ENCODE measurements at regions not wholly inside any gene's neighbourhood (a gene's known extent, or its start where the extent isn't known, plus 50 kb on each side); places are given as distances from the start of the nearest gene placed in this dataset.

DNA sequence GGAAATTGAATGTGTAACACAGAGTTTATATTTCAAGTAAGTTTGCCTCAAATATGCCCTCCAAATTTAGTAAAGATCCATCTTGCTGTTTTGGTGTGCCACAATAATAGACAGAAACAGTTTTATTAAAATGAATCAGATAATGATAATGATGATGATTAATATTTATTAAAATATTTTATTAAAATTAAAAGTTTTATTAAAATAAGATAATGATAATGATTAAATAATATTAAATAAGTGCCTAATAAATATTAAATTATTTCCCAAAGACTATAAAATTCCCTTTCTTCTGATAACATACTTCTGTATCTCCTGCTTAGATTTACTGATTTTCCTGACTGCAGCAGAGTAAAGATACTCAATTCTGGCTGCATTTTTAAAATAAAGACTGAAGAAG, 134.5 kb downstream of the PRDM13 start:
- intact Hi-C loops (cut with DNase I) = loop anchor here (5.0 kb wide), 2 partner anchors 154 to 269 kb away; no protein-coding TSS in a partner anchor
- H3K4me3 ChIP-seq = no peak overlapping the region
- no peak for DNase-seq (ENCODE audit: extremely low spot score)
- H3K27me3 ChIP-seq = peaks cover 0 to 28% (median 0%) of the 10 kb centered on the region in 4 donors
- H3K4me1 ChIP-seq = peaks cover 0 to 4% (median under 1%) of the 10 kb centered on the region in 4 donors
- no peaks in the 10 kb centered on the region for H3K36me3 ChIP-seq
- no peaks in the 10 kb centered on the region for H3K9me3 ChIP-seq
- TF ChIP-seq EP300 (IDR thresholded peaks at IDR 0.05) = no peak
- TF ChIP-seq, protein P1, sequence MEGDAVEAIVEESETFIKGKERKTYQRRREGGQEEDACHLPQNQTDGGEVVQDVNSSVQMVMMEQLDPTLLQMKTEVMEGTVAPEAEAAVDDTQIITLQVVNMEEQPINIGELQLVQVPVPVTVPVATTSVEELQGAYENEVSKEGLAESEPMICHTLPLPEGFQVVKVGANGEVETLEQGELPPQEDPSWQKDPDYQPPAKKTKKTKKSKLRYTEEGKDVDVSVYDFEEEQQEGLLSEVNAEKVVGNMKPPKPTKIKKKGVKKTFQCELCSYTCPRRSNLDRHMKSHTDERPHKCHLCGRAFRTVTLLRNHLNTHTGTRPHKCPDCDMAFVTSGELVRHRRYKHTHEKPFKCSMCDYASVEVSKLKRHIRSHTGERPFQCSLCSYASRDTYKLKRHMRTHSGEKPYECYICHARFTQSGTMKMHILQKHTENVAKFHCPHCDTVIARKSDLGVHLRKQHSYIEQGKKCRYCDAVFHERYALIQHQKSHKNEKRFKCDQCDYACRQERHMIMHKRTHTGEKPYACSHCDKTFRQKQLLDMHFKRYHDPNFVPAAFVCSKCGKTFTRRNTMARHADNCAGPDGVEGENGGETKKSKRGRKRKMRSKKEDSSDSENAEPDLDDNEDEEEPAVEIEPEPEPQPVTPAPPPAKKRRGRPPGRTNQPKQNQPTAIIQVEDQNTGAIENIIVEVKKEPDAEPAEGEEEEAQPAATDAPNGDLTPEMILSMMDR (IDR thresholded peaks at IDR 0.05) = no peak
- TF ChIP-seq POLR2AphosphoS5 (IDR thresholded peaks at IDR 0.05) = no peak
- no peak for TF ChIP-seq POLR2A (IDR thresholded peaks at IDR 0.05; ENCODE audit: low read depth)
- no peak overlapping the region for H3K27ac ChIP-seq (replicated peaks in 1 of 4)

DNA sequence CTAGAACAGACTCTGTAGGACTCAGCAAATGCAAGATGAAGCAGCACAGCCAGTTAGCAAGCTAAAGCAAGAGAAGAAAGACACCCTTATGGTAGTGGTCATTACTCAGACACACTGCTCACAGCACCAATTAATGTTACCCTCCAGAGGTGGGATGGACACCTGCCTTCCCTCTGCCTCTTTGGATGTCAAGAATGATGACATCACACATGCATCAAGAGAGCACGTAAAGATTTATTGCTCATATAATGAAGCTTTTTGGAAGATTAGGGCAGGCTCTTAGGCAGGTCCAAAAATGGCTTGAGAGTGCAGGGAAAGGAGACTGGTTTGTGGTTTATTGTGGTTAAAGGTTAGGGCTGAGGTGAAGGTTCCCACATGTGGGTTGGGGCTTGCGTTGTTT, 137.0 kb downstream of the PRDM13 start:
- DNase-seq (ENCODE audit: extremely low spot score) = no peak
- Histone ChIP-seq H3K36me3 (no peaks in the 10 kb centered on the region), H3K27me3 (peaks cover 0 to 35% (median 0%) of the 10 kb centered on the region in 4 donors), H3K9me3 (no peaks in the 10 kb centered on the region), H3K4me1 (peaks cover 0 to 4% (median 2%) of the 10 kb centered on the region in 4 donors), H3K27ac (replicated peaks in 1 of 4) (no peak overlapping the region), H3K4me3 (no peak overlapping the region)
- 77% methylated on average over 2 of the region's 2 CpGs for WGBS
- TF ChIP-seq POLR2AphosphoS5 (IDR thresholded peaks at IDR 0.05) = no peak
- TF ChIP-seq, protein P1 (IDR thresholded peaks at IDR 0.05) = no peak
- TF ChIP-seq EP300 (IDR thresholded peaks at IDR 0.05) = no peak
- no peak for TF ChIP-seq POLR2A (IDR thresholded peaks at IDR 0.05; ENCODE audit: low read depth)
- intact Hi-C loops (cut with DNase I) = loop anchor here (5.0 kb wide), 2 partner anchors 156 to 271 kb away; no protein-coding TSS in a partner anchor

DNA sequence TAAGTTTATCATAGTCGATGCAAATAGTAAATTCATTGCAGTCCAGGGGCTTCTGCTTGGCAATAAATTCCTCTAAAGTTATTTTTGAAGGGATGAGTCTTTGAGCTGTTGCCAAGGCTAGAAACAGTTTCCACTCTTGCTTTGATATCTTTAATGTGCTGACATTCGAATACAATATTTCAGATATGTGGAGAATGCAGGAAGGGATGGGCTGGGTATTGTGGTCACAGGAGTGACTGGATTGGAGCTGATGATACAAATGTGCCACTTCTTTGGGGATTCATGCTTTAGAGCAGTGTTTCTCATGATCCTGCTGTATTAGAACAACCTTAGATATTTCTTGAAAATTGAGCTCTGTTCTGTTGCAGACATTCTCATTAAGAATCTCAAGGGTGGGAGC, 139.0 kb downstream of the PRDM13 start:
- no peak for DNase-seq (ENCODE audit: extremely low spot score)
- H3K4me1 ChIP-seq = peaks cover 0 to 4% (median 2%) of the 10 kb centered on the region in 4 donors
- no peak overlapping the region for H3K4me3 ChIP-seq
- H3K36me3 ChIP-seq = no peaks in the 10 kb centered on the region
- peaks cover 0 to 21% (median 0%) of the 10 kb centered on the region in 4 donors for H3K27me3 ChIP-seq
- 45% methylated on average over 2 of the region's 2 CpGs for WGBS
- no peak overlapping the region for H3K27ac ChIP-seq (replicated peaks in 1 of 4)
- TF ChIP-seq, protein P1 (IDR thresholded peaks at IDR 0.05) = no peak
- TF ChIP-seq POLR2AphosphoS5 (IDR thresholded peaks at IDR 0.05) = no peak
- TF ChIP-seq EP300 (IDR thresholded peaks at IDR 0.05) = no peak
- TF ChIP-seq POLR2A (IDR thresholded peaks at IDR 0.05; ENCODE audit: low read depth) = no peak
- H3K9me3 ChIP-seq = no peaks in the 10 kb centered on the region
- intact Hi-C loops (cut with DNase I) = no loop called here

DNA sequence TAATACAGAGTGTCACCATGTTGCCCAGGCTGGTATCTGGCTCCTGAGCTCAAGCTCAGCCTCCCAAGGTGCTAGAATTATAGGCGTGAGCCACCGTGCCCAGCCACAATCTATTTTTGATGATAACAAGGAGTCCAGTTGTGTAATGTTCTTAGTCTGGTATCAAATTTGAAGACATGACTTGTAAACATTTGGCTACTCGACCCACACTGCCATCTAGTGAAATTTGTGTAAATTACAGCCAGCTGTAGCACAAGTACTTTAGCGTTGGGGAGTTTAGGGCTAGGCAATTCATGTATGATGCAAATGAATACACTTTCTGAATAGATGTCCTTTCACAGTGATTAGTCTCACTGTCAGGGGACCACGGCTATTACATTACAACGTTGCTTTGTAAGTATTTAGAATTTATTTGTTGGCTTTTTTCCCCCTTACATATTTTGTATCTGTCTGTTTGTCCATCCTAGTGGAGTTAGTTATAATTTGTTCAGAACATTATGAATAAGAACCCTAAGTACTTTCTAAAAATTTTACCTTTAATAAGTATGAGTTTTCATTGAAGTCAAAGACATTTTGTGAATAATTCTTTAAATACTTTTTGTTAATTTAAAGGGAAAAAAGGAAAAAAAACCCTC, 139.7 kb downstream of the PRDM13 start:
- H3K4me1 ChIP-seq = peaks cover 0 to 4% (median 2%) of the 10 kb centered on the region in 4 donors
- H3K9me3 ChIP-seq = no peaks in the 10 kb centered on the region
- TF ChIP-seq POLR2AphosphoS5 (IDR thresholded peaks at IDR 0.05) = no peak
- TF ChIP-seq, protein P1 (IDR thresholded peaks at IDR 0.05) = peak; percentile 81 to 95 (median 82)
- intact Hi-C loops (cut with DNase I) = no loop called here
- no peaks in the 10 kb centered on the region for H3K36me3 ChIP-seq
- H3K27ac ChIP-seq (replicated peaks in 1 of 4) = no peak overlapping the region
- peaks cover 0 to 21% (median 0%) of the 10 kb centered on the region in 4 donors for H3K27me3 ChIP-seq
- no peak for DNase-seq (ENCODE audit: extremely low spot score)
- H3K4me3 ChIP-seq = no peak overlapping the region
- WGBS = under 1% methylated on average over 6 of the region's 6 CpGs

DNA sequence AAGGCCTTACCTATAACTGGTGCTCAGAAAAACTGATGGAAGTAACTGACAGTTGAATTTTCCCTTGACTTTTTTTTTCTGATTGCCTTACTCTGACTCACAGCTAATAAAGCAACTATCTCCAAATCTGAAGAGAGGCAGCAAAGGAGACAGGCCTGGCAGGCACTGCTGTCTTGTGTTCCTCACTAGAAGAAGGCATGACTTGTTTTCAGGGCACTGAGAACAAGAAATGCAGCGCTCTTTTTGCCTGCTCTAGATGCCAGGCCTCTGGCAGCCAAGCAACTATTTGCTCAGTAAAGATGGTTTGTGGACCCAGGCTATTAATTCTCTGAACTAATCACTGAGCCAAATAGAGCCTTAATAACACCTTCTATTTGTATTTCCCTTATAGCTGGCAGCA, 155.1 kb downstream of the PRDM13 start:
- intact Hi-C loops (cut with DNase I) = no loop called here

More for the DNA sequence above, 155.1 kb downstream of the PRDM13 start:
- WGBS = 69% methylated on average over 1 of the region's 1 CpG
- H3K27me3 ChIP-seq = no peaks in the 10 kb centered on the region
- H3K4me3 ChIP-seq = no peak overlapping the region
- no peaks in the 10 kb centered on the region for H3K4me1 ChIP-seq
- TF ChIP-seq EP300 (IDR thresholded peaks at IDR 0.05) (no peak), POLR2AphosphoS5 (IDR thresholded peaks at IDR 0.05) (no peak), POLR2A (IDR thresholded peaks at IDR 0.05; ENCODE audit: low read depth) (no peak)
- TF ChIP-seq, protein P1 (IDR thresholded peaks at IDR 0.05) = no peak
- DNase-seq (ENCODE audit: extremely low spot score) = no peak
- no peaks in the 10 kb centered on the region for H3K9me3 ChIP-seq
- H3K36me3 ChIP-seq = no peaks in the 10 kb centered on the region
- no peak overlapping the region for H3K27ac ChIP-seq (replicated peaks in 1 of 4)

Data from esophagus muscularis mucosa (tissue), 4 donors.